ENCODE measurements at regions not wholly inside any gene's neighbourhood (a gene's known extent, or its start where the extent isn't known, plus 50 kb on each side); places are given as distances from the start of the nearest gene placed in this dataset.
"Not testable (repeated sequence)": the region's sequence is repeated elsewhere in the genome, so short reads cannot be mapped to it uniquely, and the experiment has no call there.

DNA sequence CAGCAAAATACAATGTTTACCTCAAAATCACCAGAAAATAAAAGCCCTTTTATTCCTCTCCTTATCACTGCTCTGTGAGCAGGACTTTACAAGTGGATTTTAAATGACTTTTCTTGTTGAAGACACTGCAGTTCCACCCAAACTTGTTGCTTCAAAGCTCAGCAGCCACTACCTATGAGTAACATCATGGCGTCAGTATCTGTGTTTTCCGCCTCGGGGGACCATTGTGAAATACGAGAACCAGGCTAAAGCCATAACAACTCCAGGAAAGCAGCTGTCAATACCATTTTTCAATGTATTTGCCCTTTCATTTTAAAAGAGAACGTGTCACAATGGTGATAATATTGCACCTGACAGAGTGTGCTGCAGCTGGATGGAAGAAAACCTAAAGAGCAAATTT is 284.0 kb upstream of the RNF32 start:
- no peaks in the 10 kb centered on the region for H3K9me3 ChIP-seq
- TF ChIP-seq, protein P1, sequence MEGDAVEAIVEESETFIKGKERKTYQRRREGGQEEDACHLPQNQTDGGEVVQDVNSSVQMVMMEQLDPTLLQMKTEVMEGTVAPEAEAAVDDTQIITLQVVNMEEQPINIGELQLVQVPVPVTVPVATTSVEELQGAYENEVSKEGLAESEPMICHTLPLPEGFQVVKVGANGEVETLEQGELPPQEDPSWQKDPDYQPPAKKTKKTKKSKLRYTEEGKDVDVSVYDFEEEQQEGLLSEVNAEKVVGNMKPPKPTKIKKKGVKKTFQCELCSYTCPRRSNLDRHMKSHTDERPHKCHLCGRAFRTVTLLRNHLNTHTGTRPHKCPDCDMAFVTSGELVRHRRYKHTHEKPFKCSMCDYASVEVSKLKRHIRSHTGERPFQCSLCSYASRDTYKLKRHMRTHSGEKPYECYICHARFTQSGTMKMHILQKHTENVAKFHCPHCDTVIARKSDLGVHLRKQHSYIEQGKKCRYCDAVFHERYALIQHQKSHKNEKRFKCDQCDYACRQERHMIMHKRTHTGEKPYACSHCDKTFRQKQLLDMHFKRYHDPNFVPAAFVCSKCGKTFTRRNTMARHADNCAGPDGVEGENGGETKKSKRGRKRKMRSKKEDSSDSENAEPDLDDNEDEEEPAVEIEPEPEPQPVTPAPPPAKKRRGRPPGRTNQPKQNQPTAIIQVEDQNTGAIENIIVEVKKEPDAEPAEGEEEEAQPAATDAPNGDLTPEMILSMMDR (IDR thresholded peaks at IDR 0.05; ENCODE audit: insufficient read depth in 1 of 2, low read depth in 1 of 2, low read length in 1 of 2, severe bottlenecking in 1 of 2, unreplicated experiment in 1 of 2): no peak
- no peaks in the 10 kb centered on the region for H3K4me1 ChIP-seq
- Mint-ChIP-seq H3K27me3 (ENCODE audit: insufficient read depth, unreplicated experiment) (peaks cover 7% of the 10 kb centered on the region), H3K27ac (ENCODE audit: unreplicated experiment) (no peak overlapping the region), H3K4me3 (ENCODE audit: unreplicated experiment) (no peak overlapping the region), H3K36me3 (ENCODE audit: insufficient read depth, unreplicated experiment) (no peaks in the 10 kb centered on the region), H3K9me3 (ENCODE audit: unreplicated experiment) (no peaks in the 10 kb centered on the region), H3K4me1 (ENCODE audit: low read depth, unreplicated experiment) (no peaks in the 10 kb centered on the region)
- no peak for DNase-seq
- H3K4me3 ChIP-seq (ENCODE audit: low read depth, low read length): no peak overlapping the region
- H3K27me3 ChIP-seq (replicated peaks; ENCODE audit: control insufficient read depth, insufficient read depth, low read length): no peaks in the 10 kb centered on the region
- POLR2A ChIA-PET: no interaction called here
- no peaks in the 10 kb centered on the region for H3K36me3 ChIP-seq (ENCODE audit: control insufficient read depth, insufficient read depth, low read length)
- intact Hi-C loops (cut with micrococcal nuclease; ENCODE audit: unreplicated experiment): no loop called here
- BruUV-seq (replicated peaks): no TSS peak
- CTCF ChIA-PET: no interaction called here

DNA sequence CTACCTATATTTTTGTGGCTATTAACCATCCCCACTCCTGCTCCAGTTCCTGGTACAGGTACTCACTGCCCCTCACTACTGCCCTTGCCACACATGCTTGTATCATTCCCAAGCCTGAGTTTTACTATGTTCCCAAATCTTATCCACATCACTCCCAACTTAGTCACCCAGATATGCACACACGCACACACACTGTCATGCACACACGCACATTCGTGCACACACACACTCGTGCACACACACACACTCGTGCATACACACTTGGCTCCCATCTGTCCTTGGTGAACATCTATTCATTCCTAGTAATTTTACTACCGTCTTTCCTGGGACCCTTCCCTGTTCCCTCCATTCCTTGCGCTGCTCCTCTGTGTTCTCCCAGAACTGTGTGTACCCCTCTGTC is 287.2 kb upstream of the RNF32 start:
- Histone ChIP-seq H3K9me3 (no peaks in the 10 kb centered on the region), H3K27me3 (replicated peaks; ENCODE audit: control insufficient read depth, insufficient read depth, low read length) (no peaks in the 10 kb centered on the region), H3K4me3 (ENCODE audit: low read depth, low read length) (no peak overlapping the region), H3K4me1 (no peaks in the 10 kb centered on the region), H3K36me3 (ENCODE audit: control insufficient read depth, insufficient read depth, low read length) (no peaks in the 10 kb centered on the region)
- CTCF ChIA-PET: no interaction called here
- Mint-ChIP-seq H3K4me3 (ENCODE audit: unreplicated experiment) (no peak overlapping the region), H3K27me3 (ENCODE audit: insufficient read depth, unreplicated experiment) (peaks cover 7% of the 10 kb centered on the region), H3K36me3 (ENCODE audit: insufficient read depth, unreplicated experiment) (no peaks in the 10 kb centered on the region), H3K9me3 (ENCODE audit: unreplicated experiment) (no peaks in the 10 kb centered on the region), H3K4me1 (ENCODE audit: low read depth, unreplicated experiment) (no peaks in the 10 kb centered on the region), H3K27ac (ENCODE audit: unreplicated experiment) (no peak overlapping the region)
- BruUV-seq (replicated peaks): no TSS peak
- intact Hi-C loops (cut with micrococcal nuclease; ENCODE audit: unreplicated experiment): no loop called here
- POLR2A ChIA-PET: no interaction called here
- TF ChIP-seq, protein P1 (IDR thresholded peaks at IDR 0.05; ENCODE audit: insufficient read depth in 1 of 2, low read depth in 1 of 2, low read length in 1 of 2, severe bottlenecking in 1 of 2, unreplicated experiment in 1 of 2): no peak
- DNase-seq: no peak

DNA sequence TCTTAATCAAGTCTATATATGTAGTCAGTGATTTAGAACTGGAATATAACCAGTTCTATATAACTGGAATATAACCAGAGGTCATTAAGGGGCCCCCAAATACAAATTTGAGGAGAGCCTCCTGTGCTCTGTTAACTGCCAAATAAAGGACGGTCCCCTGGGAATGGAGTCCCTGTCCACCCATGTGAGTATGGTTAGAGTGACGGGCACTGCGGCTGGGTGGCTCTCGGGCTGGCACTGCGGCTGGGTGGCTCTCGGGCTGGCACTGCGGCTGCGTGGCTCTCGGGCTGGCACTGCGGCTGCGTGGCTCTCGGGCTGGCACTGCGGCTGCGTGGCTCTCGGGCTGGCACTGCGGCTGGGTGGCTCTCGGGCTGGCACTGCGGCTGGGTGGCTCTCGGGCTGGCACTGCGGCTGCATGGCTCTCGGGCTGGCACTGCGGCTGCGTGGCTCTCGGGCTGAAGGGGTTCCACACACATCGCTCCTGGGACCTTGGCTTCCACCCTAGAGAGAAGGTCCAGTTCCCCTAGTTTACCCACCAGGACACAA is 292.8 kb upstream of the RNF32 start:
- H3K9me3 Mint-ChIP-seq (ENCODE audit: unreplicated experiment); POLR2A ChIA-PET; intact Hi-C loops (cut with micrococcal nuclease; ENCODE audit: unreplicated experiment); H3K36me3 ChIP-seq (ENCODE audit: control insufficient read depth, insufficient read depth, low read length); DNase-seq; H3K9me3 ChIP-seq; H3K27me3 Mint-ChIP-seq (ENCODE audit: insufficient read depth, unreplicated experiment); H3K27ac Mint-ChIP-seq (ENCODE audit: unreplicated experiment); CTCF ChIA-PET; H3K4me1 ChIP-seq; BruUV-seq (replicated peaks); H3K27me3 ChIP-seq (replicated peaks; ENCODE audit: control insufficient read depth, insufficient read depth, low read length); H3K4me3 ChIP-seq (ENCODE audit: low read depth, low read length); H3K4me1 Mint-ChIP-seq (ENCODE audit: low read depth, unreplicated experiment); H3K36me3 Mint-ChIP-seq (ENCODE audit: insufficient read depth, unreplicated experiment); H3K4me3 Mint-ChIP-seq (ENCODE audit: unreplicated experiment): not testable (repeated sequence)

DNA sequence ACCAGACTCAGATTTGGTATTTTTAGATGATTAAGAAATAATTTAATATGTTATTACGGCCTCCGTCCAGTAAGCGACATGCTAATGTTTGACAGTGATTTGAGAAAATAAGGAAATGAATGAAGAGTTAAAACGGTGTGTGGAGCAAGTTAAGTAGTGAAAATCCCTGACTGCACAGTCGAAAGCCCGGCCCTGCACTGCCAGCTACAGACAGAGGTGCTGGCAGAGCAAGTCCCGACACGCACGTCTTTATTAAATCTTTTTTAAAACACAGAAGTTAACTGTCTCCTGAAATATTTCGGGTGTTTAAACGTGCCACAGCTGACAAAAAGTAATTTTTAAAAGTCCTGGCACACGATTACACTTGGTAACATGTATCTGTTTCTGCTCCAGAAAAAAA is 293.4 kb upstream of the RNF32 start:
- Mint-ChIP-seq H3K4me3 (ENCODE audit: unreplicated experiment) (no peak overlapping the region), H3K36me3 (ENCODE audit: insufficient read depth, unreplicated experiment) (no peaks in the 10 kb centered on the region), H3K27me3 (ENCODE audit: insufficient read depth, unreplicated experiment) (no peaks in the 10 kb centered on the region), H3K4me1 (ENCODE audit: low read depth, unreplicated experiment) (no peaks in the 10 kb centered on the region), H3K27ac (ENCODE audit: unreplicated experiment) (no peak overlapping the region), H3K9me3 (ENCODE audit: unreplicated experiment) (no peaks in the 10 kb centered on the region)
- intact Hi-C loops (cut with micrococcal nuclease; ENCODE audit: unreplicated experiment): no loop called here
- CTCF ChIA-PET: no interaction called here
- Histone ChIP-seq H3K27me3 (replicated peaks; ENCODE audit: control insufficient read depth, insufficient read depth, low read length) (no peaks in the 10 kb centered on the region), H3K4me3 (ENCODE audit: low read depth, low read length) (no peak overlapping the region), H3K36me3 (ENCODE audit: control insufficient read depth, insufficient read depth, low read length) (no peaks in the 10 kb centered on the region), H3K9me3 (peaks cover 7% of the 10 kb centered on the region; the same call in 1 of the 2 replicates), H3K4me1 (no peaks in the 10 kb centered on the region)
- POLR2A ChIA-PET: no interaction called here
- DNase-seq: no peak
- TF ChIP-seq, protein P1 (IDR thresholded peaks at IDR 0.05; ENCODE audit: insufficient read depth in 1 of 2, low read depth in 1 of 2, low read length in 1 of 2, severe bottlenecking in 1 of 2, unreplicated experiment in 1 of 2): no peak
- no TSS peak for BruUV-seq (replicated peaks)
